ENCODE measurements at regions not wholly inside any gene's neighbourhood (a gene's known extent, or its start where the extent isn't known, plus 50 kb on each side); places are given as distances from the start of the nearest gene placed in this dataset.

DNA sequence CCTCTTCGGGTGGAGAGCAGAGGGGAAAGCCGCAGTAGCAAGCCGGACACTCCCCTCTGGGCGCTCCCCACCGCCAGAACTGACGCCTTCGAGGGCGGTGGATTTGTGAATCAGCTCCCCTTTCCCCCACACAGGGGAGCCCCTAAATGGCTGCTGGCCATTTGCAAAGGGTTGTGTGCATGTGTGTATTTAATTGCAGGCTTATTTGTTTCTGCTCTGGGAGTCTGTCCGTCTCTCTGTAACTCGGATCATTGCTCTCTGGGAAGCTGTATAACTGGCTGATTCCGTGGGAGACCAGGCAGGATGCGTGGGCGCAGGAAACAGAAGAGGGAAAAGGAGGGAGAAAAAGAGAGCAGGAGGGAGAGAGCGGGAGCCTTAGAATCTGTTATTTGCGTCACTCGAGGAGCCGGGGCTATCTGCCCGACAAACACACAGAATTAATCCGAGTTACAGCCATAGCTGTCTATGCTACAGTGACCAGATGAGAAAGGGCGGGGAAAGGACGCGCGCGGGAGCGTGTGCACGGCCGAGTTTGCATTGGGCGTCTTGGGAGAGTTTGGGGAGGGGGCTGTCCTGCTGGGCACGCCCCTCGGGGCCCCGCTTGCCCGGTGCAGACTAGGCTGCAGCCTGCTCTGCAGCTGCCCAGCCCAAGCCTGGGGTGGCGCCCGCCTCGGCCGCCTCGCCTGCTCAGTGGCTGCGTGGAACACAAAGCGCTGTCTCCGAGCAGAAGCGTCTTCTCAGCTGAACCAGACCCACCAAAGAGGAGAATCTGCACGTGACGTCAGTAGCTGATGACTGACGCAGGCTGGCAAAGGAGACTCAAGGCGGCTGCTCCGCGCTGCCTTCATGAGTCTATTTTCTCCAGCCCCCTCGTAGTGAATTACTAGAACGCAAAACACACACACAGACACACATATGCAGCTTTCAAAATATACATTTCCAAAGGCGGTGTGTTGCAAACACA lies 105.3 kb upstream of the HSD17B12 start:
- intact Hi-C loops (cut with DNase I), result loop anchor here (5.0 to 10.0 kb wide), 4 partner anchors 110 to 460 kb away; partner anchors contain the start of gene HSD17B12
- no peak for DNase-seq (ENCODE audit: low spot score)

DNA sequence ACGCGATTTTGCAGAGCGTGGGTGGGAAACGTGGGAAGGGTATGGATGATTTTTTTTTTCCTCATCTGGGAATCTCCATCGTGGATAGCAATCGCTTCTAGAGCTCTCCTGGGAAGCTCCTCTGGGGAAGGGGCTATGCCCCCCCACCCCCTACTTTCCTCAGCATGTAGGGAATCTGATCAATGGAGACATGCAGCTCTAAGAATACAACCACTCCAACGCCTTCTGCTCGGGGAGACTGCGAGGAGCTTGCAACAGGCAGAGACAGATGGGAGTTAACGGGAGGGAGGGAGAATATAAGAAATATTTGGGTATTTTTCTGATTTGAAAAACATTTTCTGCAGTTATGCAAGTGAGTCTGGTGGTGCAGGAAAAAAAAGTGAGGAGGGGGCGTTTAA lies 104.6 kb upstream of the HSD17B12 start:
- intact Hi-C loops (cut with DNase I), result loop anchor here (5.0 to 10.0 kb wide), 4 partner anchors 109 to 459 kb away; partner anchors contain the start of gene HSD17B12
- no peak for DNase-seq (ENCODE audit: low spot score)

DNA sequence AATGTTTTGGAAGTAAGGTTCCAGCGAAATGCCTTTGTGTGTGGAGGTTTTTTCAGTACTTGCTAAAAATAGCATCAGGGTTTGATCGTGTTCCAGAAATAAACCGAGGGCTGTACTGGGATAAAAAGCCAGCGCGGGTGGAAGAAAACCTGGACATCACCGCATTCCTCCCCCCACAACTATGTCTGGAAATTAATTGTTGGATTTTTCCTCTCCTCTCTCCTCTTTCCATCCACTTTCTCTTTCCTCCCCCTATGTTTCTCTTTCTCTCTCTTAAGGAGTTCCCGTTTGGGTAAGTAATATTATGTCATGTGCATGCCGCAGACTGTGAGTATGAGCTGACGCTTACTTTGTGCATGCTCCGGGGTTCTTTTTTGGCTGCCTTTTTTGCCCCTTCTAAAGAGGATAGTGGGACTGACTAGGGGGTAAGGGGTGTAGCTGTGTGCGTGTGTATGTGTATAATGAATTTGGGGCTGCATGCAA lies 104.2 kb upstream of the HSD17B12 start:
- no peak for DNase-seq (ENCODE audit: low spot score)
- intact Hi-C loops (cut with DNase I), result loop anchor here (5.0 to 10.0 kb wide), 4 partner anchors 108 to 458 kb away; partner anchors contain the start of gene HSD17B12

DNA sequence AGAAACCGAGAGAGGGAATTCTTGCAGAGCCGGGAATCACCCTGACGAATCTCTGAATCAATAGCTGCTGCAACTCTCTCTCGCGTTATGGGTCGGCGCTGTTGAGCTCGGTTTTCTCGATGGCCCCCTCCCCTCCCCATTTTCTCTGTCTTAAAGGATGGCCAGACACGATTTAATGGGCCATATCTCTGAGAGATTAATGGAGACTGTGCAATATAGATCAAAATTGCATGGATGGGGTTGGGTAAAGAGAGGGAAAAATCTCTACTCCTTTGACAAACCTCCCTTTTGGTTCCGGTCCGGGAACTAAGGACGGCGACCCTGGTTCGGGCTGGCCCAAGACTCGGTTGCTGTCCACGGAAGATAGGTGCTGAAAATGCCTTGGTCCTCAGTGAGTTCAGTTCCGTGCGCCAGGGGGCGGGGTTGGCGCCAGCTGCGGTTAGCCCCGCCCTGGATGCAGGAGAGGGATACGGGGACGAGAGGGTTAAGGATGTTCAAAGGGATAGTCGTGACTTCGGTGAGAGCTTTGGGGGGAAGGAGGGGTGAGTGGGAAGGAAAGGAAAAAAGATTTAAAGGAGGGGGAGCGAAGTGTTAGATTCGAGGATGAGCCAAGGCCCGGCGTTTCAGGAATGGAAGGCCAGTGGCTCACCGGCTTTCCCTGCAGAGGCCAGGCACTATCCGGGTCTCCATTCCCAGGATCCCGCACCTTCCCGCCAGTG lies 103.6 kb upstream of the HSD17B12 start:
- intact Hi-C loops (cut with DNase I), result loop anchor here (5.0 to 10.0 kb wide), 4 partner anchors 108 to 458 kb away; partner anchors contain the start of gene HSD17B12
- DNase-seq (ENCODE audit: low spot score), result no peak

DNA sequence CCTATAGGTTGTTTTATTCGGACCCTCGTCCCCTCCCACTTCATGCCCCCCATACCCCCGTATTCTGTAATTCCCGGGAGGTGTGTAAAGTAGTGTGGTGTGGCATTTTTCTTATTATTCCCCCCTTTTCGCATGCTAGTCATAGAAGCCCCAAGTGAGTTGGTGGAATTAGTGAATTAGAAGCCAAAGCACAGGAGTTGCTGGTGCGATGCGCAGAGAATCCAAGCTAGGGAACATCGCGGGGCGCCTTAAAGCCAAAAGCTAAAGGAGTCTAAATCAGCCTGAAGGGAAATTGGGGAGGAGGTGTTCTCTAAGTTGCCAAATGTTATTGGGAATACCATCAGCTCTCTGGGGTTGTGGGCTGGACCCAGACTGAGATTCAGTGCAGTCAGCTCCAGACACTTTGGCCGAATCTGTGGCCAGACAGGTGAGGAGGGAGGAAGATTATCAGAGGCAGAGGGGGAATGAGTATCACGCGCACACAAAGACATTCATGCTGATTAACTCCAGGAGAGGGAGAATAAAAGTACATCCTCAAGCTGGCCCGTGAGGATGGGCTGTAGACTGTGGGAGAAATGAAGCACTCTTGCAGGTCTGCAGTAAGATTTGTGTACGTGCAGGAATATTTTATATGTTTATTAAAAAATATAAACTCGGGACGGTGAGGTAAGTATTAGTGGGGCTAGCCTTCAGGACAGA lies 102.8 kb upstream of the HSD17B12 start:
- no peak for DNase-seq (ENCODE audit: low spot score)
- intact Hi-C loops (cut with DNase I), result loop anchor here (5.0 to 10.0 kb wide), 4 partner anchors 107 to 457 kb away; partner anchors contain the start of gene HSD17B12

DNA sequence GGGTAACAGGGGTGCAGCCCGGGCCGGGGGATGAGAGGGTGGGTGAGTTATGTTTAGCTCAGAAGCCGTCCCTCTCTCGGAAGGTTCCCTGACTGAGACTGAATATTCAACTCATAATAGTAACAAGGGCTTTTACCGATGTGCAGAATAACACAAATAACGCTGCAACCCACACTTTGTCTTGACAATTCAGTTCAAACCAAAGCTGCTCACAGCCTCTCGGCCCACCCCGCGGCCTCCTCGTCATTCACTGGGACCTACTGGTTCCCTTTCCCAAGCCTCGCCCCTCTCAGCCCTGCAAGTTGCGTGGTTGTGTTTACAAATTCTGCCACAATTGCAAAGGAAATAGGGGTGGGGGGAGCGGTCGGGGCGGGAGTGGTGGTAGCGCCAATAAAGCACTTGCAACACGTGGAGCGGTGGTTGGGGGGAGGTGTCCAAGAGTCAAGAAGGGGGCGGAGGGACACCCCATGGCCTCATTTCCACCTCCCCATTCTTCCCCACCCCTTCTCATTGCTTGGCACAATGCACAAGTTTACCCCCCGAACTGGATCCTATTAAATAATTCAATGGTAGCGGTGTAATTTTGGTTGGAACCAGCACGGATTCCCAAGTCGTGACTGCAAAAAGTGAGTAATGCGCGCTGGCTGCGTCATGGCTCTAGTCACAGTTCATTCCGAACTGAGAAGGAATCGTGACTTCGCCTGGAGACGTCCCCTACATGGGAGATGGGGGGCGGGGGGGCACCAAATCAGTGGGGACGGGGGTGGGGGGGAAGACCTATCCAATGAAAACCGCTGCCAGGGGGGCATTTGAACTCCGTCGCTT lies 102.0 kb upstream of the HSD17B12 start:
- intact Hi-C loops (cut with DNase I), result loop anchor here (5.0 to 10.0 kb wide), 4 partner anchors 106 to 456 kb away; partner anchors contain the start of gene HSD17B12
- DNase-seq (ENCODE audit: low spot score), result no peak

DNA sequence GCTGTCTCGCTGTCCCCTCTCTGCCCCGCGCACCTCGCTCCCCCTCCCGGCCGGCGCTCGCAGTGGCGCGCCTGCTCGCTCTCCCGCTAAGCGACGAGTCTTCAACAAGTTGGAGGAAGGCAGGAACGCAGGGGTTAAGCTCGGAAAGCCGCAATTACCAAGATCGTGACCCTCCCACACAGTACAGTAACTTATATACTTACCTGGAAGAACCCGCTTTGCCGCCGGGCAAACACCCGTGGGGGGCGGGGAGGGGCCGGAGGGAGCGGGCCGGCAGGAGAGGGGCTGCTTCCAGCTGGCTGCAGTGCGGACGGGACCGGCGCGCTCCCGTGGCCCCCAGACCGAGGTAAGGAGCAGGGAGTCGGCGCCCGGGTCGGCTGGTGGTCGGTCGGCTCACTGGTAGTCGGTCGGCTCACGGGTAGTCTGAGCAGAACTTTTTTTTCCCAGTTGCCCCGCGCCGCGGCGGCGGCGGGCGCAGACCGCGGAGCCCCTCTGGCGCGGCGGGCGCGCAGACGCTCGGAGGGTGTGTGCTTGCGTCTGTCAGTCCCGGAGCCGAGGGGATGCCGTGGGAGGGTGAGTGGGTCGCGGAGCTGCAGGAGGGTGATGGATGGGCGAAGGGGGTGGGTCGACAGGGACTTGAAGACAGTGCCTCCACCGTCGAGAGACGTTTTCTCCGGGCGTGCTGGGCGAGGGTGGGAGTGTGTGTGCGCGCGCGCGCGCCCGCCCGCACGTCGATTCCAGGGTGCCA lies 101.2 kb upstream of the HSD17B12 start:
- intact Hi-C loops (cut with DNase I), result loop anchor here (5.0 to 10.0 kb wide), 4 partner anchors 105 to 455 kb away; partner anchors contain the start of gene HSD17B12
- no peak for DNase-seq (ENCODE audit: low spot score)

DNA sequence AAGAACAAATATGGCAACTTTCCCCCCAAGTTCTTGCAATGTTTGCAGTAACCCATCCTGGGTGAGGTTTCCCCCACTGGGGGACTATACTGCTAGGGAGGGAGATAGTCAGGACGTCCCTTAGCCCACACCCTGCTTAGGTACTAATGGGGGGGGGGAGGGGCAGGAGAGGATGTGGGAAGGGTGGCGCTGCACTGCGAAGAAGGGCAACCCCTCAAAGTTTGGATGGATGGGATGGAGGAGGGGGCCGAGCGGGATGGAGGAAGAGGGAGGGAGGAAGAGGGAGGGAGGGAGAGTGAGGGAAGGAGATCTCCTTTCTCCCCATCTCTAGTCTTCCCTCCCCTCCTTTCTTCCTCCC lies 100.6 kb upstream of the HSD17B12 start:
- DNase-seq (ENCODE audit: low spot score), result no peak
- intact Hi-C loops (cut with DNase I), result loop anchor here (5.0 to 10.0 kb wide), 4 partner anchors 105 to 455 kb away; partner anchors contain the start of gene HSD17B12

DNA sequence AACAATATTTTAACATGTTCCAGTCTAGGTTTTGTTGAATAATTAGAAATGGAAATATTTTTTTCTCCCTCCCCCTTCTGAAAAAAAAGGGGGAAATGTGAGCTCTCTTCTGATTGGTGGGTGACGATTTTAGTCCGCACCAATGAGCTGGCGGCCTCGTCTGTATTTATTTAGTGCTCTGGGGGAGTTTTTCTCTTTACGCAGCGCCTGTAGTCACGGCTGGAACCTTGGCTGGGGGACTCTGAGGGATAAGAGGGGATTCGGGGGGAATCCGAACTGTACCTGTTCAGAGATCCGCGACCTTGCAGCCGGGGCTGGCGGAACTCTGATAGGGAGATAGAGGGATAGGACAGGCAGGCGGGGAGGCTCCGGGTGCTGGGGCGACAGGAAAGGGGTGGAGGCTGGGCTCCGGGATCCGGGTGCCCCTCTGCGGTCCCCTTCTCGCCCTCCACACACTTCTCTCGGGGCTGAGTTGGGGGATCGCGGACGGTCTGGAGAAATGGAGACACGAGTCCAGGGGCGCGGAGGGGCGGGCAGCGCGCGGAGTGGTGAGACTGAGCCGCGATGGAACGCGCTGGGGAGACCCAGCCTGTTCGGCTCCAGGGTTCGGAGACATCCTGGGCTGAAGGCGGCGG lies 99.7 kb upstream of the HSD17B12 start:
- intact Hi-C loops (cut with DNase I), result no loop called here
- DNase-seq (ENCODE audit: low spot score), result no peak

DNA sequence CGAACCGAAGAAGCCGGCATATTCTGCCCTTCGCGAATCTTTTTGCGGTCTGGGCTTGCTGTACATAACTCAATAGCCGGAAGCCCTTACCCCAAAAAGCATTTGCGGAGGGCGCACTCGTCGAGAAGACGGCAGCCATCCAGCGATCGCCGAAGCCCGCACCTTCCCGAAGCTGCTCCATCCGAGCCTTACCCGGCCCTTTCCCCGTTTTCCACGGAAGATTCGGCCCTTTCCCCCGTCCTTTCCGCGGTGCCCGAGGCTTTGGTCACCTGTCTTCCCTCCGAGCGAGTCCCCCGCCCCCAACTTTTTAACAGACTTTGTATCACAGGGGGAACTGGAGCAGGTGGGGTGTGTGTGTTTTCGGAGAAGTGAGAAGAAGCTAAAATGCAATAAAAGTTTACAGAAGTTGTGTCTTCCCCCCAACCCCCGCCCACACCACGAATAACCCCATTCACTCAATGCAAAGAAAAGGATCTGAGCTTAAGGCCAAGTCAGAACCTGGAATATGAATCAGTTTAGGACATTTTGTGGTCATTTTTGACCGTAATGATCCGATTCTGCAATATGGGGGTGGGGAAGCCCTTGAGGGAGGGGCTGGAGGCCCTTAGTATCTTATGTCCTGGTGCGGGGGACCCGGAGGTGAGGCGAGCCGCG lies 99.0 kb upstream of the HSD17B12 start:
- intact Hi-C loops (cut with DNase I), result no loop called here
- DNase-seq (ENCODE audit: low spot score), result no peak

DNA sequence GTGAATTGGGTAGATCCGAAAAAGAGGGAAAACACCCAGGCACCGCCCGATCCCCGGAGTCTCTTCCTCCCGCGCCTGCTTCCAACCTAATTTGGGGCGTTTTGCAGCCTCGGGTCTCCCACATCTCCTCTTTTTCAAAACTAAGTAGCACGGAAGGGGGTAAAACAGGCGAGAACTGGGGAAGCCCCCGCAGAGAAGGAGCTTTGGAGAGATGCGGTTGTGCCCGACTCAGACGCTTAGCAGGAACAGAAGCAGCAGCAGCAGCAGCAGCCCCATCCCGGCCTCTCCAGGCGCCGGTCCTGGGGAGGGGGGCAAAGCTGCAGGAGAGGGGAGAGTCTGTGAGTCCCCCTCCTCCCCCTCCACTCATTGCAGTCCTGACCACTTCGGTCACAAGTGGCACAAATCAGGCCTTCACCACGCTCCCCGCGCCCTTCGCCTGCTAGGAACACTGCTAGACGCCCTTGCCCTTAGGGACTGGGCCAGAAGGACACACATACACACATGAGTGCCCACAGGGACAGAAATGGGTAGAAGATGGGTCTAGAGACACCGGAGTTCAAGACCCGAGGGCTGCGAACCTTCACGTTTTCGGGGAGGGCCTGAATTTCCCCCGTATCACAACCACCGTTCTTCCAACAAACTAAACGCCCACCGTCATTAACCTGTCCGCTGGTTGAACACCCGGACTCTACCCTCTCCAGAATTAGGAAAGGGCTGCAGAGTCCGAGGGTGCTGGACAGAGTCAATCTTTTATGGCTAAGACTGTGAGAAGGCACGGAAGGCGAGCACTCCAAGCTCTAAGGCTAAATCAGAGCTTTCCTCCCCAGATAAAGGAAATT lies 98.3 kb upstream of the HSD17B12 start:
- no peak for DNase-seq (ENCODE audit: low spot score)
- intact Hi-C loops (cut with DNase I), result no loop called here

DNA sequence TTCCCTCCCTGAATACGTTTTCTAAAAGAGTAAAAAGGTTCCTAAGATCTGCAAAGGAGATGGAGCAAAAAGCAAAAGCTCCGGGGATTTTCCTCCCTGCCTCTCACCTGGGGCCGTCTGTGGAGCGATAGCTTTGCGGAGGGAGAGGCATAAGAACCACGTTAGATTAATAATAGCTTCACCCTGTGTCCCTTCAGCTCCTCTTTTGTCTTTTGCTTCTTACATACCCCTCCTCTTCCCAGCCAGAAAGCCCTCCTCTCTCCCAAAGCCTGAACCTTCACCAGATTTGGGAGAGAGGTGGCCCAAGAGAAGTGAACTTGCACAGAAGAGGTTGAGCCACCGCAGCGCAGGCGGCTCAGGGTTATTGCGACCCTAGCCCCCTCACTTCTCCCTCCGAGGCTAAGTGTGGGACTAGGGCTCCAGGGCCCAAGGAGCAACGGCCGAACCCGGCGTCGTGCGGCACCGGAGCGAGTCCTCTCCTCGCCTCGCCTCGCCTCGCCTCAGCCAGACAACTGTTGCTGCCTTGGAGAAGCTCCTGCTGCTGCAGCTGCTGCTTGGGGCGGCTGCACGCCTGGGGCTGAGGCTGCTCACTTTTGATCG lies 97.6 kb upstream of the HSD17B12 start:
- intact Hi-C loops (cut with DNase I), result no loop called here
- DNase-seq (ENCODE audit: low spot score), result no peak

DNA sequence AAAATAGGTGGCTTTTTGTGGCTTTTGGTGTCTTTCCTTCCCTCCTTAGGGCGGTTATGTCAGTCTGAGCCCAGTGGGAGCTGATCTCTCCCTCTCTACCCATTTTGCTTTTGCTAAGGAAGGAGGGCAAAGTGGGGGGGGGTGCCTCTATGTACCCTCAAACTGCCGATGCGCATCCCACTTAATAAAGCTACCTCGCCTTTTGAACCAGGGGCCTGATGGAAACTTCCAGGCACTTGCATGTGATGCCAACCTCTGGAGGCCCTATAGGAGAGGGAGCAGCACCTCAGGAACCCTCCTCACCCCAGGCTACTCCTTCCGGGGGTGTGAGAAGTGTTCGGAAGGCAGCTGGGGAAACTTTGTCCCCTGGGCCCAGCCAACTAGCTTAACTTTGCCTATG lies 97.0 kb upstream of the HSD17B12 start:
- intact Hi-C loops (cut with DNase I), result no loop called here

DNA sequence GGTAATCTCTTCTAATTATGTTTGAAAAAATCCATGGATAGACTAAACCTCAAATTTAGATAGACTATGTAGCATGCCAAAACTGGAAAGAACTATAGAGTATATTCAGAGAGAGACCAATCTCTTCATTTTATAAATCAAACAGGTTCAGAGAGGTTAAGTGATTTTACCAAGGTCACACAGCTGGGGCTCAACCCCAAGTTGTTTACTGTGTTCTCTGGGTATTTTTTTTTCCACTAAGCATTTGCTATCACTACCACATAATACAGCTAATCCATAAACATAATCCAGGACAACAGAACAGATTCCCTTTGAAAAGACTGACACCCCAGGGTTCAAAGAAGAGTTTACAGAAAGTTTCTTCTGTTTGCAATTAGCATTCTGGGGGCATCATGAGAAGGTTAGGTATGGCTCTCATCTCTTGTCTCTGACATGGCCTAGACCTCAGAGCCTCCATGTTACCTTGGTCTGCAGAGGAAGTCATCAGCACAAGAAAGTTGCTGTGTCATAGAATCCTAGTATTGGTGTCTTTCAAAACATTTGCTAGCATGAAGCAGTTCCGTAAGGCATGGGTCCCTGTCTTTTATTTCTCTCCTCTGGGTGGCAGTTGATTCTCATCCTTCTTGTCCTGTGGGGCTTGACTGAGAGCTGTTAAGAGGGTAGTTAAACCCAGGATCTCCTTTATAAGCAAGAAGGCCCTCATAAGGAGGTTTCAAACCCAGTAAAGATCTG lies 94.5 kb upstream of the HSD17B12 start:
- intact Hi-C loops (cut with DNase I), result no loop called here
- no peak for DNase-seq (ENCODE audit: low spot score)

More for the DNA sequence above, 97.0 kb upstream of the HSD17B12 start:
- no peak for DNase-seq (ENCODE audit: low spot score)

Measured in cardiac septum (tissue), 1 donor.